Sigmoid colon (tissue), 6 donors: ENCODE measurements at regions not wholly inside any gene's neighbourhood (a gene's known extent, or its start where the extent isn't known, plus 50 kb on each side); places are given as distances from the start of the nearest gene placed in this dataset.

Experiments
- DNase-seq: peaks from one replicate; pipeline ENCODE4 v3.0.0-alpha.2; 2019
- H3K27ac ChIP-seq, 4 donors: fragments of 200-600 bp; sonication (generic); one replicate each; pipeline ENCODE4 v1.5.1; 2016 to 2019; ENCODE audit warnings: mild to moderate bottlenecking in 1 of 4
- H3K27me3 ChIP-seq, 3 donors: fragments of 200-600 bp; sonication (generic); one replicate each; pipeline ENCODE4 v1.5.1; 2019; ENCODE audit warnings: mild to moderate bottlenecking in 1 of 3
- H3K36me3 ChIP-seq, 4 donors: fragments of 200-600 bp; sonication (generic); one replicate each; pipeline ENCODE4 v1.5.1; 2016 to 2019
- H3K4me1 ChIP-seq, 4 donors: fragments of 200-600 bp; sonication (generic); one replicate each; pipeline ENCODE4 v1.5.1; 2017 to 2019
- H3K4me3 ChIP-seq, 4 donors: fragments of 200-600 bp; sonication (generic); one replicate each; pipeline ENCODE4 v1.5.1; 2017 to 2019; ENCODE audit warnings: mild to moderate bottlenecking in 2 of 4, moderate library complexity in 1 of 4
- H3K9me3 ChIP-seq, 4 donors: fragments of 200-600 bp in 3 of 4; sonication (generic) in 3 of 4; one replicate each; pipeline versions ENCODE4 v1.5.1 to v1.6.1; 2013 to 2019
- CTCF ChIP-seq, 4 experiments: fragments of 450-650 bp in 3 of 4; fragments of 200-600 bp in 1 of 4; IDR thresholded peaks; one replicate each; pipeline ENCODE4 v1.5.1; 2016 to 2019; ENCODE audit warnings: antibody characterized with exemption in 4 of 4, mild to moderate bottlenecking in 3 of 4, moderate library complexity in 2 of 4
- EP300 ChIP-seq, 4 donors: sonication (generic); formaldehyde crosslinking; IDR thresholded peaks; one replicate each; pipeline ENCODE4 v1.6.1; 2017; ENCODE audit warnings: antibody characterized with exemption in 4 of 4
- POLR2A ChIP-seq, 2 donors: fragments of 450-650 bp; IDR thresholded peaks; one replicate each; pipeline ENCODE4 v1.6.1; 2016; ENCODE audit warnings: antibody characterized with exemption in 2 of 2, mild to moderate bottlenecking in 2 of 2, moderate library complexity in 2 of 2
- POLR2AphosphoS5 ChIP-seq, 4 donors: sonication (generic); formaldehyde crosslinking; IDR thresholded peaks; one replicate each; pipeline ENCODE4 v1.6.1; 2017; ENCODE audit warnings: antibody characterized with exemption in 4 of 4
- WGBS, 2 donors: extraction: QIAGEN DNeasy Blood & Tissue Kit; methylation state at CpG; one replicate each; pipeline ENCODE4 v1.1.7; 2013; 5-methylcytosine and 5-hydroxymethylcytosine counted together
- intact Hi-C: fragments of 100-400 bp; cut with DNase I; formaldehyde crosslinking; loops from one replicate; pipeline ENCODE4 v1.15.1; 2023
- donor health status: healthy with polysubstance abuse.
- donor health status: healthy.

GRCh38 chr3:7982126-7982525 is 519.5 kb upstream of the LMCD1 start:
- no peak for DNase-seq
- intact Hi-C loops, result no loop called here
- Histone ChIP-seq H3K9me3 (peaks cover 0 to 3% (median 0%) of the 10 kb centered on the region in 4 donors), H3K27ac (no peak overlapping the region), H3K4me3 (no peak overlapping the region), H3K4me1 (peaks cover 0 to 6% (median 0%) of the 10 kb centered on the region in 4 donors), H3K27me3 (no peaks in the 10 kb centered on the region), H3K36me3 (no peaks in the 10 kb centered on the region)
- TF ChIP-seq POLR2AphosphoS5 (IDR thresholded peaks at IDR 0.05) (no peak), EP300 (IDR thresholded peaks at IDR 0.05) (no peak), POLR2A (IDR thresholded peaks at IDR 0.05) (no peak), CTCF (IDR thresholded peaks at IDR 0.05) (no peak)

- intact Hi-C loops, result no loop called here
- H3K27ac ChIP-seq, result no peak overlapping the region
- 47 to 49% methylated on average over 4 of the region's 4 CpGs for WGBS, 2 donors
- DNase-seq, result no peak
- TF ChIP-seq POLR2AphosphoS5 (IDR thresholded peaks at IDR 0.05) (no peak), POLR2A (IDR thresholded peaks at IDR 0.05) (no peak), EP300 (IDR thresholded peaks at IDR 0.05) (no peak), CTCF (IDR thresholded peaks at IDR 0.05) (no peak)
- H3K9me3 ChIP-seq, result peaks cover 0 to 4% (median 0%) of the 10 kb centered on the region in 4 donors
- H3K4me1 ChIP-seq, result no peaks in the 10 kb centered on the region
- no peaks in the 10 kb centered on the region for H3K27me3 ChIP-seq
- H3K36me3 ChIP-seq, result no peaks in the 10 kb centered on the region
- H3K4me3 ChIP-seq, result no peak overlapping the region
Measured at GRCh38 chr3:7999384-7999783, 502.2 kb upstream of the LMCD1 start.

- TF ChIP-seq CTCF (IDR thresholded peaks at IDR 0.05), result no peak
- TF ChIP-seq POLR2AphosphoS5 (IDR thresholded peaks at IDR 0.05), result no peak
- no peak for TF ChIP-seq EP300 (IDR thresholded peaks at IDR 0.05)
- no peak for TF ChIP-seq POLR2A (IDR thresholded peaks at IDR 0.05)
- Histone ChIP-seq H3K27me3 (no peaks in the 10 kb centered on the region), H3K36me3 (no peaks in the 10 kb centered on the region), H3K9me3 (no peaks in the 10 kb centered on the region), H3K27ac (no peak overlapping the region), H3K4me3 (no peak overlapping the region), H3K4me1 (no peaks in the 10 kb centered on the region)
- intact Hi-C loops, result no loop called here
- WGBS, 2 donors, result 41 to 55% methylated on average over 1 of the region's 1 CpG
- no peak for DNase-seq
Measured at GRCh38 chr3:8001307-8001706, 500.3 kb upstream of the LMCD1 start.

GRCh38 chr3:8001712-8002111 is 499.9 kb upstream of the LMCD1 start:
- Histone ChIP-seq H3K36me3 (no peaks in the 10 kb centered on the region), H3K4me3 (no peak overlapping the region), H3K27me3 (no peaks in the 10 kb centered on the region), H3K27ac (no peak overlapping the region), H3K9me3 (no peaks in the 10 kb centered on the region), H3K4me1 (no peaks in the 10 kb centered on the region)
- intact Hi-C loops, result no loop called here
- DNase-seq, result no peak
- TF ChIP-seq CTCF (IDR thresholded peaks at IDR 0.05) (no peak), EP300 (IDR thresholded peaks at IDR 0.05) (no peak), POLR2AphosphoS5 (IDR thresholded peaks at IDR 0.05) (no peak), POLR2A (IDR thresholded peaks at IDR 0.05) (no peak)
- WGBS, 2 donors, result 87 to 89% methylated on average over 6 of the region's 6 CpGs

- TF ChIP-seq EP300 (IDR thresholded peaks at IDR 0.05) (no peak), POLR2AphosphoS5 (IDR thresholded peaks at IDR 0.05) (no peak), POLR2A (IDR thresholded peaks at IDR 0.05) (no peak), CTCF (IDR thresholded peaks at IDR 0.05) (no peak)
- Histone ChIP-seq H3K36me3 (no peaks in the 10 kb centered on the region), H3K9me3 (peaks cover 0 to 4% (median 3%) of the 10 kb centered on the region in 4 donors), H3K27me3 (no peaks in the 10 kb centered on the region), H3K27ac (no peak overlapping the region), H3K4me1 (no peaks in the 10 kb centered on the region), H3K4me3 (no peak overlapping the region)
- intact Hi-C loops, result no loop called here
- DNase-seq, result no peak
- WGBS, 2 donors, result 91 to 93% methylated on average over 3 of the region's 3 CpGs
Measured at GRCh38 chr3:8011902-8012301, 489.7 kb upstream of the LMCD1 start.
